Left hindlimb (tissue), 1 donor: ENCODE measurements at regions not wholly inside any gene's neighbourhood (a gene's known extent, or its start where the extent isn't known, plus 50 kb on each side); places are given as distances from the start of the nearest gene placed in this dataset.

Experiments used
- DNase-seq: peaks from one replicate; pipeline ENCODE4 v3.0.0-alpha.2; 2018

GRCh38 chr16:80489173-80489572 lies 51.6 kb upstream of the DYNLRB2 start:
- DNase-seq, result no peak

- DNase-seq, result no peak
These were observed 52.6 kb upstream of the DYNLRB2 start for GRCh38 chr16:80488167-80488566.

GRCh38 chr16:80480664-80481063 lies 60.1 kb upstream of the DYNLRB2 start:
- DNase-seq, result no peak

GRCh38 chr16:80477838-80478237 lies 63.0 kb upstream of the DYNLRB2 start:
- no peak for DNase-seq

GRCh38 chr16:80468029-80468428 lies 72.8 kb upstream of the DYNLRB2 start:
- no peak for DNase-seq

GRCh38 chr16:80466024-80466987 lies 74.5 kb upstream of the DYNLRB2 start:
- DNase-seq, result peak; percentile 75

GRCh38 chr16:80463751-80464495 lies 76.9 kb upstream of the DYNLRB2 start:
- no peak for DNase-seq

GRCh38 chr16:80463326-80463725 lies 77.5 kb upstream of the DYNLRB2 start:
- no peak for DNase-seq

- DNase-seq, result no peak
These were observed 77.9 kb upstream of the DYNLRB2 start for GRCh38 chr16:80462917-80463316.

- DNase-seq, result no peak
These were observed 79.8 kb upstream of the DYNLRB2 start for GRCh38 chr16:80460988-80461387.

- DNase-seq, result no peak
These were observed 80.8 kb upstream of the DYNLRB2 start for GRCh38 chr16:80459966-80460365.

- peak; percentile 82 for DNase-seq
These were observed 81.4 kb upstream of the DYNLRB2 start for GRCh38 chr16:80459331-80459777.

GRCh38 chr16:80457871-80458270 lies 82.9 kb upstream of the DYNLRB2 start:
- DNase-seq, result no peak

GRCh38 chr16:80454802-80455201 lies 86.0 kb upstream of the DYNLRB2 start:
- no peak for DNase-seq

GRCh38 chr16:80449392-80449791 lies 91.4 kb upstream of the DYNLRB2 start:
- DNase-seq, result no peak

- no peak for DNase-seq
These were observed 93.6 kb upstream of the DYNLRB2 start for GRCh38 chr16:80447241-80447640.

GRCh38 chr16:80442779-80443178 lies 98.0 kb upstream of the DYNLRB2 start:
- DNase-seq, result no peak

GRCh38 chr16:80441935-80442334 lies 98.9 kb upstream of the DYNLRB2 start:
- no peak for DNase-seq

- no peak for DNase-seq
These were observed 100.1 kb upstream of the DYNLRB2 start for GRCh38 chr16:80440667-80441066.

- DNase-seq, result no peak
These were observed 103.1 kb upstream of the DYNLRB2 start for GRCh38 chr16:80437707-80438106.

- no peak for DNase-seq
These were observed 104.3 kb upstream of the DYNLRB2 start for GRCh38 chr16:80436510-80436909.

- no peak for DNase-seq
These were observed 107.2 kb upstream of the DYNLRB2 start for GRCh38 chr16:80433623-80434022.

- no peak for DNase-seq
These were observed 113.0 kb upstream of the DYNLRB2 start for GRCh38 chr16:80427795-80428194.
